Stimulated activated CD4-positive, alpha-beta T cell treated with anti-CD3 and anti-CD28 coated beads, Interleukin-4, amount 100 ng/mL, for 1 hour (primary cell): ENCODE measurements at regions not wholly inside any gene's neighbourhood (a gene's known extent, or its start where the extent isn't known, plus 50 kb on each side); places are given as distances from the start of the nearest gene placed in this dataset.

Experiments
- DNase-seq: peaks from one replicate; pipeline ENCODE4 v3.0.0-alpha.2; 2020

DNA sequence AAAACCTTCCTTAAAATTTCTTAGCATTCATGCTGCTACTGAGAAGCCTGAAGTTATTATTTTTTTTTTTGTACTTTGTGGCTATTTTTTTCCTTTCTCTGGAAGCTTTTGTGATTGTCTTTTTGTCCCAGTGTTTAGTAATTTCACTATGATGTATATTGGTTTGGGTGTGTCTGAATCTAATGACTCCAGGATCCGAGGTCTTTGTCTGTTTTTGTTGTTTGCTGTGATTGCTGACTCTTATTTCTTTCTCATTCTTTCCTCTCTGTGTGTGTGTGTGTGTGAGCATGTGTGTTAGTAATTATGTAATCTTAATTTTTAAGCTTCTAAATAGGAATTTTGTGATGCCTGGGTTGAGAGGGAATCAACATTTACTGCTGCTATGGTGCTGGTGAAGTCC is 152.0 kb downstream of the RAP2B start:
- no peak for DNase-seq

DNA sequence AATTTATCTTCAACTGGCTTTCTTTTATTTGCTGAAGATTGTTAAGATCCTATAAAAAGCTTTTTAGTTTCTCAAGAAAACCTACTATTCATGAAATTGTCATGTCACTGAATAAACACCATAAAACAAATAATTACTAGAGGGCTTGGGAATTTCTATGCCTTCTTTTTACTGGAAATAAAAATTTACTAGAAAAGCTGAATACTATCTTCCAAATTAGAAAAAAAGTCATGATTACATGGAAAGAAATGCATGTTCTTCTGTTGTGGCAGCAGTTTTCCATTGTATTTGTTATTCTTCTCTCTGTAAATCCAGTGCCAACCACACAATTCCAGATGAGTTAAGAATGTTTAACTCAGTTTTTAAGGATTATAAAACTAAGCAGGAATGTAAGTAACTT is 153.8 kb downstream of the RAP2B start:
- no peak for DNase-seq

DNA sequence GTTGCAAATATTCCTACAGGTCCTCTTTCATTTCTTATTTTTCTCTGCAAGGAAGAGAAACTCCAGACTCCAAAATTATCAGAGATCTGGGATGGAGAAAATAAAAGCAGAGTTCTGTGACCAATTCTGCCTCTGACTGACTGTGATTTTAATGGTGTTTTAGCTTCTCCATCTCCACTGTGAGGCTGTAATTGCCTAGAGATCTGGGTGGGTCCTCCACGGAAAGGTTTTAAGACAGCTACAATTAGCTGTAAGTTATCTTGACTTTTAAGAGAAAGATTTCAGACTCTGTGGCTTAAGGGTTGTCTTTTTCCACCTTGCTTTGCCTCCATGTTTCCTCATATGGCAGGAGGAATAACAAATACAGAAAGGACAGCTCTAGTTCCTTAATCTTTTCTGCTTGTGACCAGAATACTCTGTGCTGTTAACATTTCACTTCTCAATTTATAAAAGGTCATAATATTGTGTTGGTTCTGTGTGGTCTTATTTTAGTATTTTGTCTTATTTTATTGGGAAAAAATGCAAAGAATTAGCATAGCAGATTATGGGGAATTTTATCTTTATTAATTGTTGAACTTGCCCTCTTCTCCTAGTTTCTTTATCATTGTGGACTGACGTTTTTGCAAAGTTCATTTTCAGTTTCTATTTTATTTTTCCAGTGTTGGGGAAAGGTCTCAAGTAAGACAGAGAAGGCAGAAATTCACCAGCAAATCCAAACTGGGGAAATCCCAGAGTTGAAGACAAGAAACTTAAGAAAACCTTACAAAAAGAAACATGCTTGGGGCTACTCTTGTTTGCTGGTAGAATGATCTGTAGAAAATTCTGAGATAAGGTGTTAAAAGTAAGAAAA is 157.9 kb downstream of the RAP2B start:
- no peak for DNase-seq

DNA sequence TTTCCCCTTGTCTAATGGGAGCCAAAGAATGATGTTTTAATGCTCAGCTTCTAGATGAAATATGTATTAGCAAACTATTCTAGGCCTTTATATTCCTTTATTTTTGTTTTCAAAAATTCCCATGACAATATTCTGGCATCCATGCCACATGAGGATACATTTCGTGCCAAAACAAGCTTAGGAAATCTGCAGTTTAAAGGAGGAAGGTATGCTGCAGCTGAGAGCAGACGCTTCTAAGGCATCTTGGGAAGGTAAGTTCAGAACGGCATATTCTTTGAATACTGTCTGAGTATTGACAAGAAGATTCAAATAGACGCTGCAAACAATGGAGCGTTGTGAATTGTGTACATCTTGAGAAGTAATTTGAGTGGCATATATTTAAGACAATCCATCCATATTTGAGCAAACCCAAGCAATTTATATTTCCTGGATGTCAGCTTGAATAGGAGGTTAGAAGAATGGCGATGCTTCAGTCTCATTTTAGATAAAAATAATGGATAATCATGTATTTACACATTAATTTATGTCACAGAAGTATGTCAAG is 158.6 kb downstream of the RAP2B start:
- no peak for DNase-seq

DNA sequence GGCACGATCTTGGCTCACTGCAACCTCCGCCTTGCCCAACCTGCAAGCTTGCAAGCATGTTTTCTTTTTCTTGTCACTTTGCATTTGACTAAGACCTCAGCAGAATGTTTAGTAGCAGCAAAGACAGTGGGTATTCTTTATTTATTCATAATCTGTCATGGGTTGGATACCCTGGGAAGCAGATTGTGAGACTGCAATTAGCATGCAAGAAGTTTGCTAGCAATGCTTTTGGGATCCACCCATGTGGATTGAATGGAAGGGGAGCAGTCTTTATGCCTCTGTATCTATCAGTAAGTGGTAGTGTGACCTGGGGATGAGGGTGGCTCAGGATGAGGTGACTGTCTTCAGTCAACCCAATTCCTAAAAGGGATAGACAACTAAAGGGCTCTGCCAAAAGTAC is 166.7 kb downstream of the RAP2B start:
- DNase-seq = no peak

DNA sequence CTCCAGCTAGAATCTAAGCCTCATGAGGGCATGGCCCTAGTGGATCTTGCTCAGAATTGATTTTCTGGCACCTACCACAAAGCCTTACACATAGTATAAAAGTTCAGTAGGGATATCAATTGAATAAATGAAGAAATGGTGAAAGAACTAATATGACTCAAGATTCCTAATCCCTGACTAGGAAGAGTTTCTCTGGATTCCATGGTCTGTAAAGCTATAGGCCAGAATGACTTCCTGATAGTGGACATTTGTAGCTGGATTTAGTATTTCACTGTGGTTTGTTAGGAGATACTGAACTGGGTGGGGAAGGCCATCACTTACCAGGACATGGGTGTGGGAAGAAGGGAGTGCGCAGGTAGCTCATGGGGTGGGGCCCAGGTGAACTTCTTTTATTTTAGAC is 168.9 kb downstream of the RAP2B start:
- no peak for DNase-seq

DNA sequence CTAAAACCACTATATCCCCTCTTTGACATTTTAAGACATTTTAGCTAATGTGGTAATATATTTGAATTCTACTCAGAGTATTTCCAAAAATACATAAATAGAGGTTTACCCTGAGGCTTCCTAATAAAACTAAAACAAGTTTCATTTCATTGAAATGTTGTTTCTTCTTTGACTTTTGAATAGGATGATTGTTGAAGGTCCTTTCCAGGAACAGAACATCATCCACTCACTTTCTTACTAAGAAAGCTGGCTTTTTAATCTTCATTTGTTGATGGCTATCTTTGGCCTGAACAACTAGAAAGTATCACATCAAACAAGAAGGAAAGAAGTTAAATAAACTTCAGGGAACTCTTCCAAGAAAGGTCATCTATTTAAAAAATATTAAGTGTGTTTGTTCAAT is 169.7 kb downstream of the RAP2B start:
- no peak for DNase-seq

DNA sequence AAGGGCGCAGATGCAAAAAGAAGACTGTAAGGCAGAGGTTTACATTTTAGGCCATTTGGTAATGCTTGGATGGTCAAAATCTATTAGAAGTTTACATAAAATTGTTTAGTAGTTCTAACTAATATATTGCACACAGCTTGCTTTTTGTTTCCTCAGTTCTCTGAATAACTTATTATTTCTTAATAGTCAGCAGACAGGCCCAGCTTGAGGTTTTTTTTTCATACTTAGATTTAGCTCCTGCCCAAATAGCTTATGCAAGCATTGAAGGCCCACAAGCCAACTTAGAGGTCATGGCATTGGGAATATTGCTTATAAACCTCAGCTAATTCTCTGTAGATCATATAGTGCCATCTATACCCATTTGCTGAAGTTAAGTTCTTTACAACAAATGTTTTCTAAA is 172.5 kb downstream of the RAP2B start:
- DNase-seq = no peak

DNA sequence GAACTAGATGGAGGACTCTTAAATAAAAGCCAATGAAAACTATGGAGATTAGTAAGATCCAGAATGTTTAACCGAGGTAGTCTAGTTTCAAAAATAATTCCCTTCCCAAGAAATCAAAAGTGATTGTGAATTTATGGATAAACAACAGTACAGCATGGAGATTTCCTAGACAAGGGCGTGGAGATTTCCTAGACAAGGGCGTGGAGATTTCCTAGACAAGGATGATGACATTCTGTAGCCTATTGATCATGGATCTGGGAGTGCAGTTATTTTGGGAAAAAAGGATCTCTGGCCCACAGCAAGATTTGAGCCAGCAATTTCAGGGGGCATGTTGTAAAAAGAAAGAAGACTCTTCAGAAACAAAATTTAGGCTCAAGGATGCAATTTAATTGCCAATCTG is 175.3 kb downstream of the RAP2B start:
- DNase-seq = no peak

DNA sequence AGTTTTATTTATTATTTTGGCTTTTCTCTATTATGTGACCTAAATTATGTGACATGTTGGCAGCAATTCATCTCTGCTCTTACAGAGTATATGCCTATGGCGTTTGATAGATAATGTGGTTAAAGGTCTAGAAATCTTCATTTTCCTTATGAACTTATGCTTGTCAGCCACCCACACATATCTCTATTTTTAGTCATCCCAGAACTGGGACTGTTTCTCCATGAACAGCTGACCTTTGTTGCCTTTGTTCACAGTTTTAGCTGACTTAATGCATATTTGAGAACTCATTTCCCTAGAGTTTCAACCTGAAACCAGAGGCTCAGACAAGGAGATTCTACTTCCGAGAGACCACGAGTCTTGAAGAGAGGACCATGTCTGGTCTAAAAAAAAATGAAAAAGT is 176.5 kb downstream of the RAP2B start:
- DNase-seq = no peak

DNA sequence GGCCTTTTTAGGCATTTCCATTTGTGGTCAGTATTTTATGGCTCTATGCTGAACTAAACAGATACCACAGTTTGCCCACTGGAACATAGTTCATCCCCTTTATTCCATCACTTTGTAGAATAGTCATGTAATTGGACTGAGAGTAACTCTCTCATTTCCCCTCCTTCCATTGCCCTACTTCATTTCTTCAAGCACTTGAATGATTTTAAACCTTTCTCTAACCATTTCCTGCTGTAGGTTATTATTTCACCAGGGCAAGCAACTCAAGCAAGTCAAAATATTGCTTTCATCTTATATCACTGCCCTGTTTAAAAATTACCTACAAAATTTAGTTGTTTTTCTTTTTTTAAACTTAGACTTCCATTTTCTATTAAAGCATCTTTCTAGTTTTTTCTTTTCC is 177.0 kb downstream of the RAP2B start:
- DNase-seq = no peak

DNA sequence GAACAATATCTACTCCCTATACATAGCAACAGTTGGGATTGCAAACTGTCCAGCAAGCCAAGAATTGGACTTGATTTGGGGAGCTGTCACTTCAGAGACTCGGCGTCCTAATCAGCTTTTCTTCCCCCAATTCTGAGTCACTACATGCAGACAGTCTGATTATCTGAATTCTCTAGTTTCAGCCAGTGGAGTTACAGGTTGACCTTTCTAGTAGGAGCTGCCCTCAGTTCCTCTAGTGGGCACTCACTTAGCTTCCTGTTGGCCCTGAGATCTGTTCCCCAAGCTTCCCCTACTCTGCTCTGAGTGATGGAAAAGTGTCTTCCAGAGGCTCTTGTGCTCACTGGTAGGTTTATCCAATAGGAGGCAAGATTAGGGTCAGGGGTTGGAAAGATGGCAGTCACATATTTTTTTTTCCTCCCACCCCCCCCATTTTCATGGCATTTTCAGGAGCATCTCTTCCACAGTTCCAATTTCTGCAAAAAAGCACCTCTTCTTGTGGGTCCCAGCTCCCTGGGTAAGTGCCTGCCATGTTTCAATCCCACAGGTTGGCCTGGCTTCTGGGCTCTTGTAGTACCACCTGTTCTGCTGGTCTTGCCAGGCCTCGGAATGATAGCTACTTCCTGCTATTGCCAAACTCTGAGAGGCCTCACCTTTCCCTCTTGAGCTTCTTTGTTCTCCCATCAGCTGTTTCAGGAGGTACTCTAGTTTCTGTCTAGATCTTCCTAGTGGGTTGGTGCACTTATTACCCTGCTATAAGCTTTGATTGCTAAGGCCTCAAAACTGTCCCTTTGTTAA is 182.2 kb downstream of the RAP2B start:
- no peak for DNase-seq

DNA sequence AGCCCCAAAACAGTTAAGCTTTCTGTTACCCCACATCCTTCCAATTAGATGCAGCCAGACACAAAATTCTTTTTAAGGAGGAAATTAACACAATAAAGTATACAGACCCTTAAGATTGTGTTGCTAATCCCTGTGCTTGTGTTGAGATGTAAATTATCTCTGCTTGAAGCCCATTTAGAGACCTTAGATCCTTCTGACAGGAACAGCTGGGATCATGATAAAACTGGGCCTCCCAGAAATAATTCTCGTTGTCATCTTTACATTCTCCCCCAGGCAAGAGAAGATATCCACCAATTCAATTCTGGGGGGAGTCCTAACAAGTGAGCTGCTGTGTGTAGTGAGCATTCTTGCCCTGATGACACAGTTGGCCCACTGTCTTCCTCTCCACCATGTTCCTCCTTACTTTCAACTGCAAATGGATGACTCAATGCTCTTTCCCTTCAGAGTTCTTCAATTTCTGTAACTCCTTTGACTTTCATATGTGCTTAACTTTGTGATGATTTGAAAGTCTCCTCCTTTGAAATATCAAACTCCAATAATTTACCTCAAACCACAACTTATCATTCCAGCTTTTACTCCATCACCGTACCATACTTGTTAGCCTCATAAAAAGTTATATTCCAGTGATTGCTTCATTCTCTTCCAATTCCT is 186.6 kb downstream of the RAP2B start:
- no peak for DNase-seq

DNA sequence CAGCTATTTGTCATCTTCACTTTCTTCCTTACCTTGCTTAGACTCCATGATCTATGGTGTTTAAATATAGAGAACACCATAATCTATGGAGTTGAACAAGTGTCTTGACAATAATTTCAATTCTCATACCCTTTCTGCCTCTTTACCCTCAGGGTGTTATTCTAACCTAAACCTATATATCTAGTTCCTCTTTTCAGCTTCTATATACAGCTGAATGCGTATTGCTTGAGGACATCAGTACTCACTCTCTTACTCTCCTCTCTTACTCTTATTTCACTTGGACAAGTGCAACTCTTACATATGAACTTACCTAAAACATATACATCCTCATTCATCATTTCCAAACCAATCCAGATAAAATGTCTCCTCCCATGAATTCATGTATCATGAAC is 187.1 kb downstream of the RAP2B start:
- DNase-seq = no peak

DNA sequence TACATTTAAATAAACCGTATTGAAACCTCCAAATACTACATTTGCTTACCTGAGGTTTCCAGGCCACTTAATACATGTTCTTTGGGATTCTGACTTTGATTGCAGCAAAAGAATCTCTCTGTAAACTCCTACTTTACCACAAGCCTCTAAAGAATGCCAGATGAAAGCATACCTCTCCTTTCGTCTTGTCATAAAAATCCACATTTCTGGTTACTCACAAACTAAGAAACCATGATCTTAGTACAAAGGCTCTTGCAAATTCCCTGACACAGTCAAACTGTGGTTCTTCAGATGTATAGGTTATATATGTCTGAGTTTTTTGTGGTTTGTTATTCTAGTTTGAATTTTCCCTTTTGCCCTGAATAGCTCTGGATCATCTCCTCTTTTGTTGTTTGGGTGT is 188.4 kb downstream of the RAP2B start:
- DNase-seq = no peak

DNA sequence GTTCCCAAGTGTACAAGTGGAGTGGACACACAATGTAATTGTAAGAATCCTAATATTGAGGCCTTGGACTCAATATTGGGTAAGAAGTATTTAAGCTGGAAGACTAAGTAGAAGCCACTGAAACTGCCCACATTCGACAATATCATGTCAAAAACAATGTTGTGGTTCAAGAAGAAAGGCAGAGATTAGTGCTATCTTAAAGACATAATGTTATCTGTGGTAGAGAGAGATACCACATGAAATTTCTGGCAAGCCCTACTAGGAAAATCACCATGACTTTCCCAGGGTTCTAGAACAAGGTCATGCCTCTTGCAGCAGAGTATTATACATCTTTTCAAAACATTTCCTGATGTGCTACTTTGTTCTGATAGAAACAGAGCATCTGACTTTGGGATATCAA is 192.6 kb downstream of the RAP2B start:
- no peak for DNase-seq

DNA sequence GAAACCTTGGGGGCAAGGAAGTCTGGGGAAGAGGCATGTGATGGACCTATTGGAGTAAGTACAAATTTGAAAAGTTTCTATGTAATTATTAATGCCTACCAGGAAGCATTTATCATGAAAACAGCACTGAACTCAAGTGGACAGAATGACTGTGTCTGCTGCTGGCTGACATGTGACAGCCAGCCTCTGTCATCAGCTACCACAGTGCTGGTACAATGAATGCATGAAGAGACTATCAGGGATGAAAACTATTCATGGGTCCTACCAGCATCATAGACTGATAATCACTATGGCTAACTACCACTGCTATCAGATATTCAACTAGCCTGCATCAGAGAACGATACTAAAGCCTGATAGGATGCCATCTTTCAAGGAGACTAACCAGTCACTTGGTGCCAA is 193.5 kb downstream of the RAP2B start:
- DNase-seq = no peak

DNA sequence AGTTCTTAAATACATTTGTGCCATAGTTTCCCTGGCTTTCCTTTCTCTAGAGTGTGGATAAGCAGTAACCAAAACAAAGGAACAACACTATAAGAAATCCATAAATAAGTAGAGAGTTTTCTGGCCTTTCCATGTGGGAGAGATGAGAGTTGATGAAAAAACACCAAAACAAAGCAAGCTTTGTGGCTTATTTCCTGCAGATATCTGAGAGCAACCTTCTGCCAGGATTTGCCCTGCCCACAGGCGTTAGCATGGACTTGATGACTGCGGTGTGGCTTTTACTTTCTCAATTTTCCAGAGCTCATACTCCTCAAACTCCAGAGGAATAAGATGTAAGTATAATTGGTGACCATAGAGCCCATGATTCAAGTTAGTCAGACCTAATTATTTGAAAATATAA is 194.9 kb downstream of the RAP2B start:
- DNase-seq = no peak

DNA sequence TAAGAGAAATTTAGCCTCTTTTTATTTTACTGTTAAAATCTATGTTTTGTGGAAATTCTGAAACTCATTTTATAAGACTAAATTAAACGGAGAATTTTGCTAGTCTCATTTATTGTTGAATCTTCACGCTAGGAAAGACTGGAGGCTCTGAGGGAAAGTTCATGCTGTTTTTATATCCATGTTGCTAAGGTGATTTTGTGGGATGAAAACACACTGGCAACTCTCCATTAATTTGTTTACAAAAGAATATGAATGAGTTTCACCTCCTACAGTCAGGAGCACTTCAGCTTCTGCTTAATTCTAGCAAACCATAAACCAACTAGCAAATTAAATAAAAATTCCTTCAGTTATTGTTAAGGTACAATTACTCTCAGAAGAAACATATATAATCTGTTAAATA is 195.4 kb downstream of the RAP2B start:
- DNase-seq = no peak

DNA sequence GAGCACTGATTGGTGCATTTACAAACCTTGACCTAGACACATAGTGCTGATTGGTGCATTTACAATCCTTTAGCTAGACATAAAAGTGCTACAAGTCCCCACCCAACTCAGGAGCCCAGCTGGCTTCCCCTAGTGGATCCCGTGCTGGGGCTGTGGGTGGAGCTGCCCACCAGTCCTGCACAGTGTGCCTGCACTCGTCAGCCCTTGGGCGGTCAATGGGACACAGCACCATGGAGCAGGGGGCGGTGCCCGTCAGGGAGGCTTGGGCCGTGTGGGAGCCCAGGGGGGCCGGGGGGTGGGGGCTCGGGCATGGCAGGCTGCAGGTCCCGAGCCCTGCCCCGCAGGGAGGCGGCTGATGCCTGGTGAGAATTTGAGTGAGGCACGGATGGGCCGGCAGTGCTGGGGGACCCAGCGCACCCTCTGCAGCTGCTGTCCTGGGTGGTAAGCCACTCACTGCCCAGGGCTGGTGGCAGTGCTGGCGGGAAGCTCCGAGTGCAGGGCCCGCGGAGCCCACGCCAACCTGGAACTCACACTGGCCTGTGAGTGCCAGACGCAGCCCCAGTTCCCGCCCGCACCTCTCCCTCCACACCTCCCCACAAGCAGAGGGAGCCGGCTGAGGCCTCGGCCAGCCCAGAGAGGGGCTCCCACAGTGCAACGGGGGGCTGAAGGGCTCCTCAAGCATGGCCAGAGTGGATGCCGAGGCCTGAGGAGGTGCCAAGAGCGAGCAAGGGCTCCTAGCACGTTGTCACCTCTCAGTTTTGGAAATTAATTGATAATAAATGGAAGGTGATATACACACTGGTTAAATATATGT is 207.7 kb downstream of the RAP2B start:
- no peak for DNase-seq

DNA sequence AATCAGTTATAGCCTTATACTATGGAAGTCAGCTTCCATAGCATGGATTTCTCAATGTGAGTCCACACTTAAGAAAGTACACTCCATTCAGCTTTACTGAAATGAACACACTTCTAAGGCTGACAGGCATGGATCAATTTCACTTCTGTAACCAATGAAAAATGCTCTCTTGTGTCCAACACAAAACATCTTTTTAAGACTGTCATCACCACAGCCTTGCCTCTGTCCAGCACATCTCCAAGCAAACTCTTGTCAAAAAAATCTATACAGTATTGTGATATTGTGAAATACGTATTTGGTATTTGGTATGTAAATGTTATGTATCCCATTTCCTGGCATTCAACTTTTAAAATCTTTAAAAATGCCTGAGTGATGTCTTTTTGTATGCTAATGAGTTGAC is 208.7 kb downstream of the RAP2B start:
- no peak for DNase-seq

DNA sequence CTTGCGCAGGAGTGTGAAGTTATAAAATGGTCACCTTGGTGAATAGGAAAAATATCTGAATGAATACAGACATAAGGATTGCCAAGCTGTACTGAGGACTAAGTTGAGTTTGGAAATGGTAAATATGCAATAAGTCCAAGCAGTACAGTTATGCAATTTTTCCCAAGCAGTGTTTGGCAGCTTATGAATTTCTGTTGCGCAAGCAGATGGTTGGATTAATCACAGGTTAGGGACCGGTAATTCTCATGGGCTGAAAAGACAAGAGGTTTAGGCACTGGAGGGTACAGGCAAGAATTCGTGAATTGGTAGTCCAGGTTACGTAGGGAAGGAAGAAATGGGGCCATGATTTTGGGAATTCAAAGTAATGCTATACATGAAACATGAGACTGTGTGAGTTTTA is 210.3 kb downstream of the RAP2B start:
- DNase-seq = no peak

DNA sequence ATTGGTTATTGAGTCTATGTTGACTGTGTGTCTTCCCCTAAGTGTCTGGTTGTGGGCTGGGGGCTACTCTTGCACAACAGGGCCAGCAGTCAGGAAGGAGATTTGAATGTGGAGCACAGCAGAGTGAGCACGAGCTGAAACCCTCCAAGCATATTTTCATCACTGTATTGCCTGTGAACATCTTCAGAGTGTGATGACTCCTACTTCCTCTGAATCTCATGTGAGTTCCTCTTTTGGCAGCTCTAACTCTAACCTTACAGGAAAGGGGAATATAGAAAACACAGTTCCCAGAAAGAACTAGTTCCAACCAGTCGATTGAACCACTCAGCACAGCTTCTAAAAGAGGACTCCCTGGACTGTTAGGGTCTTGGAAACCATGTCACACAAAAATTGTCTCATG is 211.6 kb downstream of the RAP2B start:
- DNase-seq = no peak
